Endothelial cell of umbilical vein (primary cell): ENCODE measurements at regions not wholly inside any gene's neighbourhood (a gene's known extent, or its start where the extent isn't known, plus 50 kb on each side); places are given as distances from the start of the nearest gene placed in this dataset.

Experiments used
- BruUV-seq: library from RNA; stranded (reverse); fragments of 400-500 nt; replicated peaks from 2 replicates; lab custom pipeline; 2021; lab: Mats Ljungman, UMichigan
- CTCF ChIA-PET: fragments of 300-600, 350-600 bp; sonication (Branson Sonifier 250); formaldehyde crosslinking; loops from one replicate; lab custom pipeline; 2021; ENCODE audit warnings: antibody characterized with exemption, inconsistent platforms; lab: Charles Lee
- POLR2A ChIA-PET: fragments of 300-600, 350-600 bp; sonication (Branson Sonifier 250); formaldehyde crosslinking; loops from one replicate; lab custom pipeline; 2021; ENCODE audit warnings: antibody characterized with exemption, inconsistent platforms; lab: Charles Lee
- DNase-seq: peaks from one replicate; pipeline ENCODE4 v3.0.0-alpha.2; 2011; ENCODE audit warnings: low read depth, low spot score
- FAIRE-seq: peaks from 2 replicates; lab custom pipeline; 2011; peaks lifted over from hg19 to GRCh38; lab: Jason Lieb, UNC
- H2AFZ ChIP-seq: 2 replicates; pipeline ENCODE4 v1.6.0; 2012; ENCODE audit warnings: low read depth, low read length, control low read depth, inconsistent platforms
- H3K27ac ChIP-seq: 2 replicates; pipeline ENCODE4 v1.5.1; 2011; ENCODE audit warnings: low read depth, mild to moderate bottlenecking, control low read depth, low read length, moderate library complexity; ENCODE audit not compliant: insufficient read depth
- H3K27me3 ChIP-seq, 2 experiments: 2 replicates each; pipeline versions ENCODE4 v1.6.0 to v1.6.1; 2011; ENCODE audit warnings: low read length in 2 of 2, mixed read lengths in 1 of 2; ENCODE audit not compliant: control insufficient read depth in 2 of 2, insufficient read depth in 2 of 2
- H3K36me3 ChIP-seq, 2 experiments: 2 replicates in 1 of 2; 3 replicates in 1 of 2; pipeline ENCODE4 v1.5.1; 2011; ENCODE audit warnings: low read length in 2 of 2, mild to moderate bottlenecking in 1 of 2, moderate library complexity in 1 of 2; ENCODE audit not compliant: control insufficient read depth in 2 of 2, insufficient read depth in 2 of 2; ENCODE audit errors: extremely low read depth in 1 of 2
- H3K4me1 ChIP-seq: 3 replicates; pipeline ENCODE4 v1.5.1; 2011; ENCODE audit warnings: mild to moderate bottlenecking, low read length; ENCODE audit not compliant: control insufficient read depth, insufficient read depth; ENCODE audit errors: extremely low read depth
- H3K4me2 ChIP-seq: 2 replicates; pipeline ENCODE4 v1.6.1; 2011; ENCODE audit warnings: low read length, control low read depth, mixed read lengths; ENCODE audit not compliant: insufficient read depth
- H3K4me3 ChIP-seq, 3 experiments: fragments of 200-600 bp in 1 of 3; sonication (generic), shearing (Covaris generic) in 1 of 3; replicated peaks in 1 of 3; 2 replicates each; pipeline ENCODE4 v1.5.1; 2011 to 2016; ENCODE audit warnings: control low read depth in 3 of 3, low read length in 3 of 3, mild to moderate bottlenecking in 2 of 3, inconsistent platforms in 1 of 3, low read depth in 1 of 3, moderate library complexity in 1 of 3; ENCODE audit not compliant: insufficient read depth in 1 of 3
- H3K79me2 ChIP-seq: 2 replicates; pipeline ENCODE4 v1.6.0; 2012; ENCODE audit warnings: low read length, inconsistent platforms; ENCODE audit not compliant: control insufficient read depth, insufficient read depth
- H3K9ac ChIP-seq: replicated peaks from 2 replicates; pipeline ENCODE3; 2011; ENCODE audit warnings: low read length, control low read depth; ENCODE audit not compliant: insufficient read depth; ENCODE audit errors: extremely low read depth
- H3K9me1 ChIP-seq: replicated peaks from 3 replicates; pipeline ENCODE4 v1.6.0; 2011; ENCODE audit warnings: mild to moderate bottlenecking, low read length; ENCODE audit not compliant: control insufficient read depth, insufficient read depth; ENCODE audit errors: extremely low read depth
- H3K9me3 ChIP-seq: replicated peaks from 2 replicates; pipeline ENCODE4 v1.5.1; 2012; ENCODE audit warnings: low read length, inconsistent platforms; ENCODE audit not compliant: control insufficient read depth, insufficient read depth
- H4K20me1 ChIP-seq: replicated peaks from 2 replicates; pipeline ENCODE3; 2011; ENCODE audit warnings: mild to moderate bottlenecking, low read length; ENCODE audit not compliant: control insufficient read depth, insufficient read depth; ENCODE audit errors: extremely low read depth
- EZH2 ChIP-seq: IDR thresholded peaks from 2 replicates; pipeline ENCODE4 v1.6.1; 2012; ENCODE audit warnings: borderline replicate concordance, low read depth, mild to moderate bottlenecking, moderate library complexity, low read length, inconsistent platforms; ENCODE audit not compliant: severe bottlenecking
- FOS ChIP-seq: IDR thresholded peaks from 2 replicates; pipeline ENCODE4 v1.6.1; 2011; ENCODE audit warnings: mild to moderate bottlenecking, low read length, moderate library complexity, borderline replicate concordance; ENCODE audit not compliant: insufficient read depth
- GATA2 ChIP-seq: IDR thresholded peaks from 2 replicates; pipeline ENCODE4 v1.7.0; 2011; ENCODE audit warnings: low read depth, mild to moderate bottlenecking, moderate library complexity, mixed read lengths, low read length; ENCODE audit not compliant: insufficient read length, insufficient read depth
- JUN ChIP-seq: IDR thresholded peaks from 2 replicates; pipeline ENCODE4 v1.6.1; 2011; ENCODE audit warnings: borderline replicate concordance, low read depth; ENCODE audit not compliant: insufficient read length, insufficient read depth
- MYC ChIP-seq: IDR thresholded peaks from one replicate; pipeline ENCODE4 v1.6.1; 2011; ENCODE audit warnings: mild to moderate bottlenecking, low read depth, low read length
- POLR2A ChIP-seq: IDR thresholded peaks from 2 replicates; pipeline ENCODE4 v1.6.1; 2012; ENCODE audit warnings: low read depth, mild to moderate bottlenecking, control low read depth, low read length
- POLR2AphosphoS5 ChIP-seq: IDR thresholded peaks from 2 replicates; pipeline ENCODE4 v1.6.1; 2012; ENCODE audit warnings: low read depth, mild to moderate bottlenecking, control low read depth, low read length, moderate library complexity; ENCODE audit not compliant: insufficient read depth
- dilution Hi-C: fragments of 300-500 bp; cut with MboI; formaldehyde crosslinking; loops from one replicate; pipeline ENCODE4 v1.15.0; 2019; ENCODE audit warnings: low sequenced_read_pairs; ENCODE audit not compliant: extremely low pct_ligation_motif_present
- intact Hi-C: fragments of 100-400 bp; cut with micrococcal nuclease; formaldehyde crosslinking; loops from one replicate; pipeline ENCODE4 v1.10.0; 2022
- TF ChIP-seq, protein P1 (sequence below), 2 donors: IDR thresholded peaks; 1 replicate in 1 of 2; 2 replicates in 1 of 2; pipeline ENCODE4 v1.5.1; 2011; ENCODE audit warnings: low read length in 2 of 2, mild to moderate bottlenecking in 2 of 2, moderate library complexity in 2 of 2, control low read depth in 1 of 2, inconsistent platforms in 1 of 2, low read depth in 1 of 2; ENCODE audit not compliant: insufficient read depth in 1 of 2; ENCODE audit errors: extremely low read depth in 1 of 2
- TF ChIP-seq, protein P2 (sequence below): IDR thresholded peaks from 2 replicates; pipeline ENCODE4 v1.6.1; 2011; ENCODE audit not compliant: insufficient read depth, insufficient read length

DNA sequence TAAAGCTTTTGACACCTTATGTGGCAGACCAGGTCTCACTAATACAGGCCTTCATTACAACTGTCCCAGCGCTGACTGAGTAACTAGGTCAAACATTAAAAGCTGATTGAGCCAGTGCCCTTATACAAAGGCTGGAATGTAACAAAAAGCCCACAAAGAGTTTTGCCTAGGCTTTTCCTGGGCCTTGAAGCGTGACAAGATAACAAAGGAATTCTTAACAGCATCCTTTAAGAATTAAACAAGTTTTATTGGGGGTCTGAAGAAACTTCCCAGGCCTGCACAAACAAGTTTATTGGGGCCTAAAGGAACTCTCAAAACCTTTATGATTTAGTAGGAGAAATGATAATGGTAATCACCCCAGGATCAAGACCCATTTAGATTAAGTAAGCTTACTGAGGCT is 267.6 kb upstream of the FAM83B start:
- Histone ChIP-seq H4K20me1 (no peaks in the 10 kb centered on the region), H3K9ac (no peak overlapping the region), H3K79me2 (no peaks in the 10 kb centered on the region), H3K27me3 (no peaks in the 10 kb centered on the region), H3K4me2 (no peak overlapping the region), H2AFZ (no peak overlapping the region), H3K9me1 (no peaks in the 10 kb centered on the region), H3K4me3 (no peak overlapping the region), H3K9me3 (no peaks in the 10 kb centered on the region), H3K4me1 (no peaks in the 10 kb centered on the region), H3K27ac (no peak overlapping the region), H3K36me3 (no peaks in the 10 kb centered on the region)
- DNase-seq (no peak), FAIRE-seq (no peak)
- BruUV-seq = no TSS peak
- TF ChIP-seq EZH2 = no peak
- no peak for TF ChIP-seq POLR2AphosphoS5
- no peak for TF ChIP-seq POLR2A
- no peak for TF ChIP-seq GATA2
- TF ChIP-seq MYC = no peak
- TF ChIP-seq FOS = no peak
- no peak for TF ChIP-seq JUN
- TF ChIP-seq, protein P1, sequence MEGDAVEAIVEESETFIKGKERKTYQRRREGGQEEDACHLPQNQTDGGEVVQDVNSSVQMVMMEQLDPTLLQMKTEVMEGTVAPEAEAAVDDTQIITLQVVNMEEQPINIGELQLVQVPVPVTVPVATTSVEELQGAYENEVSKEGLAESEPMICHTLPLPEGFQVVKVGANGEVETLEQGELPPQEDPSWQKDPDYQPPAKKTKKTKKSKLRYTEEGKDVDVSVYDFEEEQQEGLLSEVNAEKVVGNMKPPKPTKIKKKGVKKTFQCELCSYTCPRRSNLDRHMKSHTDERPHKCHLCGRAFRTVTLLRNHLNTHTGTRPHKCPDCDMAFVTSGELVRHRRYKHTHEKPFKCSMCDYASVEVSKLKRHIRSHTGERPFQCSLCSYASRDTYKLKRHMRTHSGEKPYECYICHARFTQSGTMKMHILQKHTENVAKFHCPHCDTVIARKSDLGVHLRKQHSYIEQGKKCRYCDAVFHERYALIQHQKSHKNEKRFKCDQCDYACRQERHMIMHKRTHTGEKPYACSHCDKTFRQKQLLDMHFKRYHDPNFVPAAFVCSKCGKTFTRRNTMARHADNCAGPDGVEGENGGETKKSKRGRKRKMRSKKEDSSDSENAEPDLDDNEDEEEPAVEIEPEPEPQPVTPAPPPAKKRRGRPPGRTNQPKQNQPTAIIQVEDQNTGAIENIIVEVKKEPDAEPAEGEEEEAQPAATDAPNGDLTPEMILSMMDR (IDR thresholded peaks at IDR 0.05; ENCODE audit: extremely low read depth in 1 of 2, insufficient read depth in 1 of 2, low read depth in 1 of 2, low read length in 2 of 2) = no peak
- TF ChIP-seq, protein P2, sequence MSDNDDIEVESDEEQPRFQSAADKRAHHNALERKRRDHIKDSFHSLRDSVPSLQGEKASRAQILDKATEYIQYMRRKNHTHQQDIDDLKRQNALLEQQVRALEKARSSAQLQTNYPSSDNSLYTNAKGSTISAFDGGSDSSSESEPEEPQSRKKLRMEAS = no peak
- POLR2A ChIA-PET = no interaction called here
- intact Hi-C loops = no loop called here
- dilution Hi-C loops = no loop called here
- CTCF ChIA-PET = interaction anchor here (0.7 kb wide), 1 partner anchor 139 kb away, joined by 3 read pairs; no protein-coding TSS in a partner anchor
